Natural killer cell (primary cell): ENCODE measurements at regions not wholly inside any gene's neighbourhood (a gene's known extent, or its start where the extent isn't known, plus 50 kb on each side); places are given as distances from the start of the nearest gene placed in this dataset.
"Not testable (repeated sequence)": the region's sequence is repeated elsewhere in the genome, so short reads cannot be mapped to it uniquely, and the experiment has no call there.

Source experiments
- ATAC-seq, 3 donors: fragments of 150-1000 bp in 2 of 3; fragments of 200-7000 bp in 1 of 3; cut with Tn5 transposase; 1 replicate in 1 of 3; 2 replicates in 2 of 3; pipeline ENCODE4 v1.10.0; 2021; ENCODE audit warnings: mild to moderate bottlenecking in 2 of 3, moderate library complexity in 2 of 3
- DNase-seq, 2 donors: peaks; one replicate each; pipeline versions ENCODE4 v3.0.0 to v3.0.0-alpha.2; 2013 to 2021; ENCODE audit warnings: mixed read lengths in 1 of 2
- H3K27ac ChIP-seq: one replicate; pipeline ENCODE4 v1.5.1; 2013; ENCODE audit warnings: mild to moderate bottlenecking, low read length
- H3K27me3 ChIP-seq: one replicate; pipeline ENCODE4 v1.6.1; 2013; ENCODE audit warnings: low read length; ENCODE audit not compliant: control insufficient read depth, insufficient read depth
- H3K36me3 ChIP-seq: one replicate; pipeline ENCODE4 v1.6.1; 2013; ENCODE audit warnings: low read length; ENCODE audit not compliant: control insufficient read depth, insufficient read depth
- H3K4me1 ChIP-seq: one replicate; pipeline ENCODE4 v1.6.1; 2013; ENCODE audit warnings: low read length; ENCODE audit not compliant: control insufficient read depth, insufficient read depth
- H3K4me3 ChIP-seq: one replicate; pipeline ENCODE4 v1.5.1; 2013; ENCODE audit warnings: low read length
- H3K9me3 ChIP-seq: one replicate; pipeline ENCODE4 v1.6.1; 2013; ENCODE audit warnings: low read length; ENCODE audit not compliant: control insufficient read depth, insufficient read depth
- H3K27ac Mint-ChIP-seq, 2 donors: one replicate each; pipeline ENCODE4 v1.8.0; 2022; ENCODE audit warnings: mild to moderate bottlenecking in 2 of 2, mixed read lengths in 2 of 2, moderate library complexity in 1 of 2
- H3K27me3 Mint-ChIP-seq, 2 donors: one replicate each; pipeline ENCODE4 v1.8.0; 2022; ENCODE audit warnings: low read depth in 2 of 2, mixed read lengths in 2 of 2
- H3K36me3 Mint-ChIP-seq: one replicate; pipeline ENCODE4 v1.8.0; 2022; ENCODE audit warnings: mixed read lengths
- H3K4me1 Mint-ChIP-seq, 2 donors: one replicate each; pipeline ENCODE4 v1.8.0; 2022; ENCODE audit warnings: mixed read lengths in 2 of 2
- H3K4me3 Mint-ChIP-seq: one replicate; pipeline ENCODE4 v1.8.0; 2022; ENCODE audit warnings: mild to moderate bottlenecking, moderate library complexity, mixed read lengths
- H3K9me3 Mint-ChIP-seq, 2 donors: one replicate each; pipeline ENCODE4 v1.8.0; 2022; ENCODE audit warnings: mixed read lengths in 2 of 2
- WGBS: methylation state at CpG from one replicate; pipeline ENCODE4 v1.1.7; 2013; ENCODE audit warnings: missing lambda C conversion rate; ENCODE audit not compliant: insufficient coverage; 5-methylcytosine and 5-hydroxymethylcytosine counted together
- intact Hi-C: fragments of 100-400 bp; cut with micrococcal nuclease; formaldehyde crosslinking; loops from one replicate; pipeline ENCODE4 v1.14.2; 2022
- TF ChIP-seq, protein P1 (sequence below): fragments of 200-600 bp; IDR thresholded peaks from one replicate; pipeline ENCODE4 v1.8.0; 2022; ENCODE audit warnings: antibody characterized with exemption

DNA sequence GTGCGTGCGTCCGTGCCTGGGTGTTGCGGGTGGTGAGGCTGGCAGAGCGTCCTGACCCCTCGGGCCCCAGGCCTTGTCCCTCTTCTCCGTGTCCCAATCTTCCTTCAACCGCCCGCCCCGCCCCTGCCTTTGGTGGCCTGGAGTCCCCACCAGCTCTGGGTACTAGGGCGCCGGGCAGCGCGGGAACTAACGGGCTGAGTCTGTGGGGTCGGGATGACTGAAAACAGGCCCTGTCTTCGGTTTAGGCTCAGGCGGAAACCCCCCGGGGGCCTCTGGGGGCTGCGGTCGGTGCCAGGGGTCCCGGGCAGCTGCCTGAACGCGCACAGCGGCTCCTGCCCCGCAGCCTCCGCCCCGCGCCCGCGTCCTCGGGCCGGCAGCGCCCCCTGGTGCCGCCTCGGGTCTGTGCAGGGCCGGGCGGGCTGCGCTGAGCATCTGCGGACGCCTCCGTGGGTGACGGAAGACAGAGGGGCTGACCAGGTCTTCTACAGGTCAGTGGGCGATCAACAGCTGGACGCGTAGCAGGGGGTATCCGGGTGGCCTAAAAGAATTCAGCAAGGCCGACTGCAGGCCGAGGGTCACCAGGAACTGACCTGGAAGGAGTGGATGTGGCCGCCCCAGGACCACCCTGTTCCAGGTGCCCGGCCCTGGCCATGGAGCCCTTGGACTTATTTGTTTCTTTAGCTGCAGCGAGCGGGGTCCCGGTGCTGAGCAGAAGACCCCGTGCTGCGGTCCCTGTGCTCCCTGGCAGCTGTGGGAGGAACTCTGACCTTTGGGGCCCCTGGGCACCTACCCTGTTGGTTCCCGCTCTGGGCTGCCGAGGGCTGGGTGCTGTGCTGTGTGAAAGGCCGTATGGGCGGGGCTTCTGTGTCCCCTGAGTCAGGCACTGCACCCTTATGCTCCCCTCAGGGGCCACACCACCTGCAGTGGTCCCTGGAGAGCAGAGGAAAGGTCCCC is 130.2 kb upstream of the LPCAT1 start:
- intact Hi-C loops, result loop anchor here (10.0 kb wide), 1 partner anchor 729 kb away; no protein-coding TSS in a partner anchor
- H3K9me3 Mint-ChIP-seq, H3K4me3 ChIP-seq, H3K36me3 ChIP-seq, H3K36me3 Mint-ChIP-seq, H3K4me3 Mint-ChIP-seq, H3K4me1 ChIP-seq, H3K27ac Mint-ChIP-seq, H3K27ac ChIP-seq, H3K4me1 Mint-ChIP-seq, H3K9me3 ChIP-seq: not testable (repeated sequence)
- DNase-seq (peak; percentile 48 to 50), ATAC-seq (peak; percentile 86 to 97 (median 96))
- peaks cover 34 to 50% of the 10 kb centered on the region in 2 donors for H3K27me3 Mint-ChIP-seq
- WGBS, result 8% methylated on average over 39 of the region's 60 CpGs
- TF ChIP-seq, protein P1, sequence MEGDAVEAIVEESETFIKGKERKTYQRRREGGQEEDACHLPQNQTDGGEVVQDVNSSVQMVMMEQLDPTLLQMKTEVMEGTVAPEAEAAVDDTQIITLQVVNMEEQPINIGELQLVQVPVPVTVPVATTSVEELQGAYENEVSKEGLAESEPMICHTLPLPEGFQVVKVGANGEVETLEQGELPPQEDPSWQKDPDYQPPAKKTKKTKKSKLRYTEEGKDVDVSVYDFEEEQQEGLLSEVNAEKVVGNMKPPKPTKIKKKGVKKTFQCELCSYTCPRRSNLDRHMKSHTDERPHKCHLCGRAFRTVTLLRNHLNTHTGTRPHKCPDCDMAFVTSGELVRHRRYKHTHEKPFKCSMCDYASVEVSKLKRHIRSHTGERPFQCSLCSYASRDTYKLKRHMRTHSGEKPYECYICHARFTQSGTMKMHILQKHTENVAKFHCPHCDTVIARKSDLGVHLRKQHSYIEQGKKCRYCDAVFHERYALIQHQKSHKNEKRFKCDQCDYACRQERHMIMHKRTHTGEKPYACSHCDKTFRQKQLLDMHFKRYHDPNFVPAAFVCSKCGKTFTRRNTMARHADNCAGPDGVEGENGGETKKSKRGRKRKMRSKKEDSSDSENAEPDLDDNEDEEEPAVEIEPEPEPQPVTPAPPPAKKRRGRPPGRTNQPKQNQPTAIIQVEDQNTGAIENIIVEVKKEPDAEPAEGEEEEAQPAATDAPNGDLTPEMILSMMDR, result peak; percentile 43
- peaks cover 18% of the 10 kb centered on the region for H3K27me3 ChIP-seq

DNA sequence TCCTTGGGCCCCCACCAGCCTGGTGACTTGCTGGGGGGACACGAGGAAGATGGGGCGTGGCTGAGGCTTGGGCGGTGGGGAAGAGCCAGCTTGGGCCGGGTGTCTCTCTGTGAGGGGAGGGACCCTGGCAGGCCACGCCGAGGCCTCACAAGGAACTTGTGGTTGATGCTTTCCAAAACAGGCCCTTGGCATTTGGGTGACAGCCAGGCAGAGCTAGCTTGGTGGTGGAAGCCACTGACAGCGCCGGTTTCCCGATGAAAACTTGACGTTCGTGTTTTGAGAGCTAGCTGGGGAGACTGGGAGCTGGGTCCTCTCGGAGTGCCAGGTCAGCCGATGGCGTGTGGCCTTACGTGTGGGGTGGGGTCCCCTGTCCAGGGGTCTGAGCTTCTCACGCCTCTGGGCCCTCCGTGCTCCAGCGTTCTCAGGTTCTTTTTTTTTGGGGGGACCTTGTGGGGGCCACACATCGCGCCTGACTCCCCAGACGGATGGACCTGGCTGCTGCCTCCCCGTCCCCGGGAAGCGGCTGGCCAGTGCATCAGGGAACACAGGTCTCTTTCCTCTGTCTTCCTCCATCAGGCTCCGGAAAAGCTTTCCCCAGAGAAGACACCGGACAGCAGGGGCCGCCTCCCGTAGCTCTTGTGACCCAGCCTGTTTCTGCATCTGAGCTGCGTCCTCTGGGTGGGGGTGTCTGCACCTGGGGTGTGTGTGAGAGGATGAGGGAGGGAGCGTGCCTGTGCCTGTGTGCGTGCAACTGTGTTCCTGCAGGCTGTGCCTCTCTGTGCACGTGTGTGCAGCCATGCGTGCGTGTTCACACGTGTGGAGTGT is 129.3 kb upstream of the LPCAT1 start:
- TF ChIP-seq, protein P1, result no peak
- H3K36me3 Mint-ChIP-seq, result no peaks in the 10 kb centered on the region
- H3K9me3 Mint-ChIP-seq, result no peaks in the 10 kb centered on the region
- peaks cover 27 to 46% of the 10 kb centered on the region in 2 donors for H3K27me3 Mint-ChIP-seq
- ATAC-seq, result peak; percentile 3 to 50 (median 34)
- Histone ChIP-seq H3K4me1 (peaks cover 4% of the 10 kb centered on the region), H3K27me3 (peaks cover 18% of the 10 kb centered on the region), H3K4me3 (no peak overlapping the region), H3K36me3 (no peaks in the 10 kb centered on the region), H3K9me3 (no peaks in the 10 kb centered on the region), H3K27ac (no peak overlapping the region)
- no peaks in the 10 kb centered on the region for H3K4me1 Mint-ChIP-seq
- H3K27ac Mint-ChIP-seq, result no peak overlapping the region
- peak in 1 of 2 donors; percentile 27 for DNase-seq
- 7% methylated on average over 31 of the region's 35 CpGs for WGBS
- H3K4me3 Mint-ChIP-seq, result no peak overlapping the region
- intact Hi-C loops, result loop anchor here (10.0 kb wide), 1 partner anchor 728 kb away; no protein-coding TSS in a partner anchor

DNA sequence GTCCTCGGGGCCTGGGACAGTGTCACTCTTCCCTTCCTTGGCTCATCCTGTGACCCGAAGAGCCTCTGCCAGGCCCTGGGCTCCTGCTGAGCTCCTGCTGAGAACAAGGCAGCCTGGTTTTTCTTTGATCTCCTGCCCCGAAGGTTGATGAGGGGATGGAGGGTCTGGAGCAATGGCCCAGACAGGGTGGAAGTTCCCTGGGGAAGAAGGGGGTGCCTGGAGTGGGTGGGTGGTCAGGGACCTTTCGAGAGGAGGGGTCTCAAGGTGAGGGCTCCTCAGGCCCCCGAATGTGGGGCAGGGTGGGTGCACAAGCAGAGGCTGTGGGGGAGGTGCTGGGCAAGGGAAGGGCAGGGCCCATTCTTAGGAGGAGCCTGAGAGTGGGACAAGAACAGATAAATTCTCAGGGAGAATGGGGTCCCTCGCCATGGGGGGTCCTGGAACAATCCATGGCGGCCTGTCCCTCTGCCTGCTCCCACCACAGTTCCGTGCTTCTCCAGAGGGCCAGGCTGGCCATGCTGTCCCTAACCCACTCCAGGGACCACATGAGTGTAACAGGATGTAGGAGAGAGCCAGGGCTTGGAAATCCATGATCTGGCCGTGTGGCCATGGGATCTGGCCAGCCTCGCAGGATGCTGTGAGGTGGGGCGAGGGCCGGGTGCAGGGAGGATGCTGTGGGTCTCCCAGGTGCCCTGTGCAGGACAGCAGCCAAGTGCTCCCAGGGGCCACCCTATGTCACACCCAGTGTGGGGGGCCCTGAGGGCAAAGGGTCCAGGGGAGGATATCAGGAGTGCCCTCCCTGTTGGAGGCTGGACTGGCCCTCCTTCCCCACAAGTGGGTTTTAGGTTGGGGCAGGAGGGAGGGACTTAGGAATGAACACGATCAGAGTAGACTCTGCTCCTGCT is 128.5 kb upstream of the LPCAT1 start:
- Mint-ChIP-seq H3K9me3 (no peaks in the 10 kb centered on the region), H3K27me3 (peaks cover 25 to 41% of the 10 kb centered on the region in 2 donors), H3K4me1 (no peaks in the 10 kb centered on the region), H3K4me3 (no peak overlapping the region), H3K27ac (no peak overlapping the region), H3K36me3 (no peaks in the 10 kb centered on the region)
- no peak for ATAC-seq
- Histone ChIP-seq H3K4me3 (no peak overlapping the region), H3K9me3 (no peaks in the 10 kb centered on the region), H3K36me3 (no peaks in the 10 kb centered on the region), H3K27ac (no peak overlapping the region), H3K4me1 (peaks cover 4% of the 10 kb centered on the region), H3K27me3 (peaks cover 18% of the 10 kb centered on the region)
- TF ChIP-seq, protein P1, result no peak
- intact Hi-C loops, result loop anchor here (10.0 kb wide), 1 partner anchor 727 kb away; no protein-coding TSS in a partner anchor
- no peak for DNase-seq
- 64% methylated on average over 13 of the region's 13 CpGs for WGBS
